ENCODE measurements at regions not wholly inside any gene's neighbourhood (a gene's known extent, or its start where the extent isn't known, plus 50 kb on each side); places are given as distances from the start of the nearest gene placed in this dataset.

DNA sequence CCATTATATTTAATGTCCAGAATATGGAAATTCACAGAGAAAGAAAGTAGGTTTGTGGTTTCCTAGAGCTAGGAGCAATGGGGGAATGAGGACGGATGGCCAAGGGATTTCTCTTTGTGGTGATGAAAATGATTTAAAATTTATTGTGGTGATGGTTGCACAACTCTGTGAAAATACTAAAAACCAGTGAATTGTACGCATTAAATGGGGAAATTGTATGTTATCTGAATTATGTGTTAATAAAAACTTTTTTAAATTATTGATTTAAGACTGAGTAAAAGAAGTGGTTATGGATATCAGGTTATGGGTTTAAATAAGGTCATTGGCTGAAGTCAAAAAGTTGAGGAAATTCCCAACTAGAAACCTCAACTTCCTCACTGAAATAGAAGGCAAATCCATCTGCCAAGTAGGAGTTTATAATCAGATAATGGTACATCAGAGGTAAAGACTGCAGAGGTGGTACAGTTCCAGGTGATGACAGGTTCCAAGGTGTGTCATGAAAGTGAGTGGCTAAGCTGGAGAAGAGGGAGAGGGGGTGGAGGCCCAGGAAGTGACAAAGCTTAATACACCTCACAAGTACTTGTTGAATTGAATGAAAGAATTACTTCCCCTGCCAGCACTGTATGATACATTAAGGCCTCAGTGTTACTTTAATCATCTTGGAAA is 68.9 kb upstream of the CCDC71L start:
- H3K4me3 Mint-ChIP-seq = no peak overlapping the region
- Histone ChIP-seq H3K79me2 (replicated peaks; ENCODE audit: insufficient read depth) (no peaks in the 10 kb centered on the region), H3K4me2 (no peak overlapping the region), H3K9me2 (ENCODE audit: insufficient read depth) (no peaks in the 10 kb centered on the region; the same call in 1 of the 2 replicates), H3F3A (replicated peaks; ENCODE audit: low read depth) (no peaks in the 10 kb centered on the region), H4K20me1 (replicated peaks; ENCODE audit: insufficient read depth) (no peaks in the 10 kb centered on the region), H2AFZ (no peak overlapping the region), H3K4me1 (ENCODE audit: insufficient read depth) (no peaks in the 10 kb centered on the region), H3K27ac (ENCODE audit: low read depth) (no peak overlapping the region), H3K4me3 (no peak overlapping the region), H3K36me3 (ENCODE audit: insufficient read depth) (no peaks in the 10 kb centered on the region), H3K27me3 (ENCODE audit: insufficient read depth) (peaks cover 2% of the 10 kb centered on the region; the same call in 1 of the 2 replicates)
- peaks cover 2% of the 10 kb centered on the region; the same call in 1 of the 3 replicates for H3K9me3 Mint-ChIP-seq
- H3K36me3 Mint-ChIP-seq (ENCODE audit: low read depth) = peaks cover 4% of the 10 kb centered on the region; the same call in 2 of the 3 replicates
- H3K27me3 Mint-ChIP-seq (ENCODE audit: insufficient read depth, low read depth, poor library complexity) = peaks cover under 1% of the 10 kb centered on the region
- TF ChIP-seq, protein P1, sequence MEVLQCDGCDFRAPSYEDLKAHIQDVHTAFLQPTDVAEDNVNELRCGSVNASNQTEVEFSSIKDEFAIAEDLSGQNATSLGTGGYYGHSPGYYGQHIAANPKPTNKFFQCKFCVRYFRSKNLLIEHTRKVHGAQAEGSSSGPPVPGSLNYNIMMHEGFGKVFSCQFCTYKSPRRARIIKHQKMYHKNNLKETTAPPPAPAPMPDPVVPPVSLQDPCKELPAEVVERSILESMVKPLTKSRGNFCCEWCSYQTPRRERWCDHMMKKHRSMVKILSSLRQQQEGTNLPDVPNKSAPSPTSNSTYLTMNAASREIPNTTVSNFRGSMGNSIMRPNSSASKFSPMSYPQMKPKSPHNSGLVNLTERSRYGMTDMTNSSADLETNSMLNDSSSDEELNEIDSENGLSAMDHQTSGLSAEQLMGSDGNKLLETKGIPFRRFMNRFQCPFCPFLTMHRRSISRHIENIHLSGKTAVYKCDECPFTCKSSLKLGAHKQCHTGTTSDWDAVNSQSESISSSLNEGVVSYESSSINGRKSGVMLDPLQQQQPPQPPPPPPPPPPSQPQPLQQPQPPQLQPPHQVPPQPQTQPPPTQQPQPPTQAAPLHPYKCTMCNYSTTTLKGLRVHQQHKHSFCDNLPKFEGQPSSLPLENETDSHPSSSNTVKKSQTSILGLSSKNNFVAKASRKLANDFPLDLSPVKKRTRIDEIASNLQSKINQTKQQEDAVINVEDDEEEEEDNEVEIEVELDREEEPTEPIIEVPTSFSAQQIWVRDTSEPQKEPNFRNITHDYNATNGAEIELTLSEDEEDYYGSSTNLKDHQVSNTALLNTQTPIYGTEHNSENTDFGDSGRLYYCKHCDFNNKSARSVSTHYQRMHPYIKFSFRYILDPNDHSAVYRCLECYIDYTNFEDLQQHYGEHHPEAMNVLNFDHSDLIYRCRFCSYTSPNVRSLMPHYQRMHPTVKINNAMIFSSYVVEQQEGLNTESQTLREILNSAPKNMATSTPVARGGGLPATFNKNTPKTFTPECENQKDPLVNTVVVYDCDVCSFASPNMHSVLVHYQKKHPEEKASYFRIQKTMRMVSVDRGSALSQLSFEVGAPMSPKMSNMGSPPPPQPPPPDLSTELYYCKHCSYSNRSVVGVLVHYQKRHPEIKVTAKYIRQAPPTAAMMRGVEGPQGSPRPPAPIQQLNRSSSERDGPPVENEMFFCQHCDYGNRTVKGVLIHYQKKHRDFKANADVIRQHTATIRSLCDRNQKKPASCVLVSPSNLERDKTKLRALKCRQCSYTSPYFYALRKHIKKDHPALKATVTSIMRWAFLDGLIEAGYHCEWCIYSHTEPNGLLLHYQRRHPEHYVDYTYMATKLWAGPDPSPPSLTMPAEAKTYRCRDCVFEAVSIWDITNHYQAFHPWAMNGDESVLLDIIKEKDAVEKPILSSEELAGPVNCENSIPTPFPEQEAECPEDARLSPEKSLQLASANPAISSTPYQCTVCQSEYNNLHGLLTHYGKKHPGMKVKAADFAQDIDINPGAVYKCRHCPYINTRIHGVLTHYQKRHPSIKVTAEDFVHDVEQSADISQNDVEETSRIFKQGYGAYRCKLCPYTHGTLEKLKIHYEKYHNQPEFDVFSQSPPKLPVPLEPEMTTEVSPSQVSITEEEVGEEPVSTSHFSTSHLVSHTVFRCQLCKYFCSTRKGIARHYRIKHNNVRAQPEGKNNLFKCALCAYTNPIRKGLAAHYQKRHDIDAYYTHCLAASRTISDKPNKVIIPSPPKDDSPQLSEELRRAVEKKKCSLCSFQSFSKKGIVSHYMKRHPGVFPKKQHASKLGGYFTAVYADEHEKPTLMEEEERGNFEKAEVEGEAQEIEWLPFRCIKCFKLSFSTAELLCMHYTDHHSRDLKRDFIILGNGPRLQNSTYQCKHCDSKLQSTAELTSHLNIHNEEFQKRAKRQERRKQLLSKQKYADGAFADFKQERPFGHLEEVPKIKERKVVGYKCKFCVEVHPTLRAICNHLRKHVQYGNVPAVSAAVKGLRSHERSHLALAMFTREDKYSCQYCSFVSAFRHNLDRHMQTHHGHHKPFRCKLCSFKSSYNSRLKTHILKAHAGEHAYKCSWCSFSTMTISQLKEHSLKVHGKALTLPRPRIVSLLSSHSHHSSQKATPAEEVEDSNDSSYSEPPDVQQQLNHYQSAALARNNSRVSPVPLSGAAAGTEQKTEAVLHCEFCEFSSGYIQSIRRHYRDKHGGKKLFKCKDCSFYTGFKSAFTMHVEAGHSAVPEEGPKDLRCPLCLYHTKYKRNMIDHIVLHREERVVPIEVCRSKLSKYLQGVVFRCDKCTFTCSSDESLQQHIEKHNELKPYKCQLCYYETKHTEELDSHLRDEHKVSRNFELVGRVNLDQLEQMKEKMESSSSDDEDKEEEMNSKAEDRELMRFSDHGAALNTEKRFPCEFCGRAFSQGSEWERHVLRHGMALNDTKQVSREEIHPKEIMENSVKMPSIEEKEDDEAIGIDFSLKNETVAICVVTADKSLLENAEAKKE (CRISPR knock-in tag; IDR thresholded peaks at IDR 0.05) = no peak
- TF ChIP-seq ZNF114 (CRISPR knock-in tag; IDR thresholded peaks at IDR 0.05) (no peak), STAT1 (IDR thresholded peaks at IDR 0.05; ENCODE audit: unreplicated experiment) (no peak), ZNF331 (CRISPR knock-in tag; IDR thresholded peaks at IDR 0.05; ENCODE audit: low read depth) (no peak), POLR2AphosphoS5 (IDR thresholded peaks at IDR 0.05; ENCODE audit: low read depth) (no peak), NANOG (IDR thresholded peaks at IDR 0.05; ENCODE audit: borderline replicate concordance) (no peak), CREB1 (CRISPR knock-in tag; IDR thresholded peaks at IDR 0.05; ENCODE audit: low read depth) (no peak), JUNB (IDR thresholded peaks at IDR 0.05; ENCODE audit: unreplicated experiment) (no peak), EZH2 (IDR thresholded peaks at IDR 0.05; ENCODE audit: low read depth, unreplicated experiment) (no peak), EZH2phosphoT487 (IDR thresholded peaks at IDR 0.05; ENCODE audit: unreplicated experiment) (no peak)
- TF ChIP-seq, protein P2, sequence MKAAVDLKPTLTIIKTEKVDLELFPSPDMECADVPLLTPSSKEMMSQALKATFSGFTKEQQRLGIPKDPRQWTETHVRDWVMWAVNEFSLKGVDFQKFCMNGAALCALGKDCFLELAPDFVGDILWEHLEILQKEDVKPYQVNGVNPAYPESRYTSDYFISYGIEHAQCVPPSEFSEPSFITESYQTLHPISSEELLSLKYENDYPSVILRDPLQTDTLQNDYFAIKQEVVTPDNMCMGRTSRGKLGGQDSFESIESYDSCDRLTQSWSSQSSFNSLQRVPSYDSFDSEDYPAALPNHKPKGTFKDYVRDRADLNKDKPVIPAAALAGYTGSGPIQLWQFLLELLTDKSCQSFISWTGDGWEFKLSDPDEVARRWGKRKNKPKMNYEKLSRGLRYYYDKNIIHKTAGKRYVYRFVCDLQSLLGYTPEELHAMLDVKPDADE (IDR thresholded peaks at IDR 0.05) = no peak
- TF ChIP-seq, protein P3, sequence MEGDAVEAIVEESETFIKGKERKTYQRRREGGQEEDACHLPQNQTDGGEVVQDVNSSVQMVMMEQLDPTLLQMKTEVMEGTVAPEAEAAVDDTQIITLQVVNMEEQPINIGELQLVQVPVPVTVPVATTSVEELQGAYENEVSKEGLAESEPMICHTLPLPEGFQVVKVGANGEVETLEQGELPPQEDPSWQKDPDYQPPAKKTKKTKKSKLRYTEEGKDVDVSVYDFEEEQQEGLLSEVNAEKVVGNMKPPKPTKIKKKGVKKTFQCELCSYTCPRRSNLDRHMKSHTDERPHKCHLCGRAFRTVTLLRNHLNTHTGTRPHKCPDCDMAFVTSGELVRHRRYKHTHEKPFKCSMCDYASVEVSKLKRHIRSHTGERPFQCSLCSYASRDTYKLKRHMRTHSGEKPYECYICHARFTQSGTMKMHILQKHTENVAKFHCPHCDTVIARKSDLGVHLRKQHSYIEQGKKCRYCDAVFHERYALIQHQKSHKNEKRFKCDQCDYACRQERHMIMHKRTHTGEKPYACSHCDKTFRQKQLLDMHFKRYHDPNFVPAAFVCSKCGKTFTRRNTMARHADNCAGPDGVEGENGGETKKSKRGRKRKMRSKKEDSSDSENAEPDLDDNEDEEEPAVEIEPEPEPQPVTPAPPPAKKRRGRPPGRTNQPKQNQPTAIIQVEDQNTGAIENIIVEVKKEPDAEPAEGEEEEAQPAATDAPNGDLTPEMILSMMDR (conservative IDR thresholded peaks at IDR 0.05; ENCODE audit: low read depth in 2 of 2) = no peak
- TF ChIP-seq, protein P4, sequence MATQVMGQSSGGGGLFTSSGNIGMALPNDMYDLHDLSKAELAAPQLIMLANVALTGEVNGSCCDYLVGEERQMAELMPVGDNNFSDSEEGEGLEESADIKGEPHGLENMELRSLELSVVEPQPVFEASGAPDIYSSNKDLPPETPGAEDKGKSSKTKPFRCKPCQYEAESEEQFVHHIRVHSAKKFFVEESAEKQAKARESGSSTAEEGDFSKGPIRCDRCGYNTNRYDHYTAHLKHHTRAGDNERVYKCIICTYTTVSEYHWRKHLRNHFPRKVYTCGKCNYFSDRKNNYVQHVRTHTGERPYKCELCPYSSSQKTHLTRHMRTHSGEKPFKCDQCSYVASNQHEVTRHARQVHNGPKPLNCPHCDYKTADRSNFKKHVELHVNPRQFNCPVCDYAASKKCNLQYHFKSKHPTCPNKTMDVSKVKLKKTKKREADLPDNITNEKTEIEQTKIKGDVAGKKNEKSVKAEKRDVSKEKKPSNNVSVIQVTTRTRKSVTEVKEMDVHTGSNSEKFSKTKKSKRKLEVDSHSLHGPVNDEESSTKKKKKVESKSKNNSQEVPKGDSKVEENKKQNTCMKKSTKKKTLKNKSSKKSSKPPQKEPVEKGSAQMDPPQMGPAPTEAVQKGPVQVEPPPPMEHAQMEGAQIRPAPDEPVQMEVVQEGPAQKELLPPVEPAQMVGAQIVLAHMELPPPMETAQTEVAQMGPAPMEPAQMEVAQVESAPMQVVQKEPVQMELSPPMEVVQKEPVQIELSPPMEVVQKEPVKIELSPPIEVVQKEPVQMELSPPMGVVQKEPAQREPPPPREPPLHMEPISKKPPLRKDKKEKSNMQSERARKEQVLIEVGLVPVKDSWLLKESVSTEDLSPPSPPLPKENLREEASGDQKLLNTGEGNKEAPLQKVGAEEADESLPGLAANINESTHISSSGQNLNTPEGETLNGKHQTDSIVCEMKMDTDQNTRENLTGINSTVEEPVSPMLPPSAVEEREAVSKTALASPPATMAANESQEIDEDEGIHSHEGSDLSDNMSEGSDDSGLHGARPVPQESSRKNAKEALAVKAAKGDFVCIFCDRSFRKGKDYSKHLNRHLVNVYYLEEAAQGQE (IDR thresholded peaks at IDR 0.05; ENCODE audit: unreplicated experiment) = no peak
- no peak overlapping the region for H3K27ac Mint-ChIP-seq
- DNase-seq (ENCODE audit: low spot score) (no peak), ATAC-seq (no peak)
- no peaks in the 10 kb centered on the region for H3K4me1 Mint-ChIP-seq

Measured in GM23338 (cell line).